Kidney (tissue), 13 donors: ENCODE measurements at regions not wholly inside any gene's neighbourhood (a gene's known extent, or its start where the extent isn't known, plus 50 kb on each side); places are given as distances from the start of the nearest gene placed in this dataset.

Source experiments
- DNase-seq, 5 donors: peaks; one replicate each; pipeline ENCODE4 v3.0.0-alpha.2; 2013 to 2020
- FAIRE-seq: peaks from 2 replicates; lab custom pipeline; 2012; peaks lifted over from hg19 to GRCh38; lab: Jason Lieb, UNC
- H3K27ac ChIP-seq, 2 donors: one replicate each; pipeline ENCODE4 v1.7.0; 2013; ENCODE audit warnings: low read depth in 2 of 2, low read length in 2 of 2, inconsistent platforms in 1 of 2
- H3K27me3 ChIP-seq: one replicate; pipeline ENCODE4 v1.7.1; 2013; ENCODE audit warnings: low read length, inconsistent platforms; ENCODE audit not compliant: control insufficient read depth, insufficient read depth
- H3K36me3 ChIP-seq, 3 donors: one replicate each; pipeline versions ENCODE4 v1.7.0 to v1.7.1; 2013; ENCODE audit warnings: low read length in 3 of 3, control low read depth in 1 of 3, inconsistent platforms in 1 of 3; ENCODE audit not compliant: insufficient read depth in 3 of 3, control insufficient read depth in 2 of 3
- H3K4me1 ChIP-seq, 3 donors: one replicate each; pipeline versions ENCODE4 v1.7.0 to v1.7.1; 2013; ENCODE audit warnings: low read length in 3 of 3, inconsistent platforms in 1 of 3, low read depth in 1 of 3; ENCODE audit not compliant: control insufficient read depth in 2 of 3, insufficient read depth in 2 of 3
- H3K4me3 ChIP-seq, 3 donors: one replicate each; pipeline versions ENCODE4 v1.7.0 to v1.8.1; 2013; ENCODE audit warnings: low read length in 3 of 3, control low read depth in 1 of 3, inconsistent platforms in 1 of 3
- H3K9ac ChIP-seq, 3 donors: one replicate each; pipeline versions ENCODE4 v1.7.0 to v1.7.1; 2013; ENCODE audit warnings: low read length in 3 of 3, control low read depth in 1 of 3, inconsistent platforms in 1 of 3
- H3K9me3 ChIP-seq, 3 donors: one replicate each; pipeline versions ENCODE4 v1.7.0 to v1.7.1; 2013; ENCODE audit warnings: low read length in 3 of 3, control low read depth in 1 of 3, inconsistent platforms in 1 of 3; ENCODE audit not compliant: control insufficient read depth in 2 of 3, insufficient read depth in 1 of 3
- intact Hi-C: fragments of 100-400 bp; cut with DNase I; formaldehyde crosslinking; loops from one replicate; pipeline ENCODE4 v1.11.1; 2022
- TF ChIP-seq, protein P1 (sequence below): IDR thresholded peaks from 3 replicates; pipeline ENCODE4 v1.5.1; 2012; ENCODE audit warnings: mild to moderate bottlenecking, moderate library complexity, borderline replicate concordance; ENCODE audit not compliant: insufficient read depth; ENCODE audit errors: extremely low read depth
- donor health status: control.
- donor health status: control.
- donor health status: control.
- donor health status: control.
- donor health status: control.
- donor health status: DM: yes; HTN: yes; CAD: no.
- donor health status: Normal renal cell carcinoma (clear cell type).

- Histone ChIP-seq H3K36me3 (no peaks in the 10 kb centered on the region), H3K9me3 (no peaks in the 10 kb centered on the region), H3K9ac (no peak overlapping the region), H3K4me3 (no peak overlapping the region), H3K4me1 (no peaks in the 10 kb centered on the region), H3K27me3 (no peaks in the 10 kb centered on the region), H3K27ac (no peak overlapping the region)
- intact Hi-C loops: no loop called here
- TF ChIP-seq, protein P1, sequence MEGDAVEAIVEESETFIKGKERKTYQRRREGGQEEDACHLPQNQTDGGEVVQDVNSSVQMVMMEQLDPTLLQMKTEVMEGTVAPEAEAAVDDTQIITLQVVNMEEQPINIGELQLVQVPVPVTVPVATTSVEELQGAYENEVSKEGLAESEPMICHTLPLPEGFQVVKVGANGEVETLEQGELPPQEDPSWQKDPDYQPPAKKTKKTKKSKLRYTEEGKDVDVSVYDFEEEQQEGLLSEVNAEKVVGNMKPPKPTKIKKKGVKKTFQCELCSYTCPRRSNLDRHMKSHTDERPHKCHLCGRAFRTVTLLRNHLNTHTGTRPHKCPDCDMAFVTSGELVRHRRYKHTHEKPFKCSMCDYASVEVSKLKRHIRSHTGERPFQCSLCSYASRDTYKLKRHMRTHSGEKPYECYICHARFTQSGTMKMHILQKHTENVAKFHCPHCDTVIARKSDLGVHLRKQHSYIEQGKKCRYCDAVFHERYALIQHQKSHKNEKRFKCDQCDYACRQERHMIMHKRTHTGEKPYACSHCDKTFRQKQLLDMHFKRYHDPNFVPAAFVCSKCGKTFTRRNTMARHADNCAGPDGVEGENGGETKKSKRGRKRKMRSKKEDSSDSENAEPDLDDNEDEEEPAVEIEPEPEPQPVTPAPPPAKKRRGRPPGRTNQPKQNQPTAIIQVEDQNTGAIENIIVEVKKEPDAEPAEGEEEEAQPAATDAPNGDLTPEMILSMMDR: no peak
- no peak for DNase-seq
- no peak for FAIRE-seq
These were observed 122.4 kb upstream of the NPY2R start for GRCh38 chr4:155085843-155086530.

DNA sequence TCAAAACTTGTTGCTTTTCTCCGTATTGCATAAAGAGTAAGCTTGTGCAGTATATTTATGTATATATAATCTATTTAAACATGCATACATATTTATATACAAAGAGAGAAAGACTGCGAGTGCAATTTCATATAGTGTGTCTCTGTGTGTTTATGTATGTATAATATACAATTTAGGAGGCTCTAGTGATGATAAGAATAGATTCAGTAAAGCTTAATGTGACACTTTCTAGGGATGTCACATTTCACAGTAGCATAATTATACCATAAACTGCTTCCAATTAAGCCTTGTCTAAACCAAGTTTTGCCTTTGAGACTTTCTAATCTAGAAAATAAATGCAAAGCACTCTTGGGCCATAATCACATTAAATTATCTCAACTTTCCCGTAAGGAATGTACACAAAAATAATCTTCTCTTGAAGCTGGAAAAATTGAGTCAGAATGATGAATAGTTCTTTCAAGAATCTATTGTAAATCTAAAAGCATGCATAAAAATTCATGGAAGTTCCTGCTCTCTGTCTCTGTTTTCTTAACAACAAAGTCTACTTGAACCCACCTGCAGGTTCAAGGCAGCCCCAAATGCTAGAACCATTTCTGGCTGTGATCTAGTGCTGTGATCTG lies 114.1 kb upstream of the NPY2R start:
- no peak overlapping the region for H3K4me3 ChIP-seq
- no peak for FAIRE-seq

DNA sequence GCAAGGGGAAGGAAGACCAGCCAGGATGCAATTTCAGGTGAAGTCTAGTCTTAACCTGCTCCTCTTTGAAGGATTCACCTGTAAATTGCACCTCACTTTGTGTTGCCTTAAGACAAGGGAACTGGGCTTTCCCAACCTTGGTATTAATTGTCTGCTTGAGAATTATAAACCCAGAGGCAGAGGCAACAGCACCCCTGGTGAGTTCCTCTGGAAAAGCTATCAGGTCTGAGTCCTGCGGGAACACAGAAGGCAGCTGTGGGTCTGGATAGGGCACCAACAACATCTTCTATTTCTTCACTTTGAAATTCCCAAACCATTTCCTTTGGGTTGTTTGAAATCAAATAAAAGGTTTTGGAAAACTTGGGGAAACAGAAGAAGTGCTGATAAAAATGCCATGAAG lies 109.2 kb upstream of the NPY2R start:
- H3K27ac ChIP-seq: no peak overlapping the region
- TF ChIP-seq, protein P1: no peak
- no peaks in the 10 kb centered on the region for H3K27me3 ChIP-seq
- DNase-seq: no peak
- intact Hi-C loops: no loop called here
- FAIRE-seq: no peak
- no peak overlapping the region for H3K9ac ChIP-seq
- H3K36me3 ChIP-seq: no peaks in the 10 kb centered on the region
- no peaks in the 10 kb centered on the region for H3K4me1 ChIP-seq
- no peak overlapping the region for H3K4me3 ChIP-seq
- H3K9me3 ChIP-seq: no peaks in the 10 kb centered on the region

More for the DNA sequence above, 114.1 kb upstream of the NPY2R start:
- H3K4me1 ChIP-seq: no peaks in the 10 kb centered on the region
- DNase-seq: no peak
- TF ChIP-seq, protein P1: no peak
- intact Hi-C loops: no loop called here
- H3K27me3 ChIP-seq: no peaks in the 10 kb centered on the region
- no peak overlapping the region for H3K27ac ChIP-seq
- H3K9ac ChIP-seq: no peak overlapping the region
- H3K9me3 ChIP-seq: no peaks in the 10 kb centered on the region
- no peaks in the 10 kb centered on the region for H3K36me3 ChIP-seq
